GM23338 (cell line): ENCODE measurements at regions not wholly inside any gene's neighbourhood (a gene's known extent, or its start where the extent isn't known, plus 50 kb on each side); places are given as distances from the start of the nearest gene placed in this dataset.

ENCODE experiments used
- POLR2AphosphoS5 ChIP-seq: IDR thresholded peaks from 2 replicates; pipeline ENCODE4 v1.6.1; 2016; ENCODE audit warnings: antibody characterized with exemption, low read depth
- STAT1 ChIP-seq: IDR thresholded peaks from one replicate; pipeline ENCODE4 v1.6.1; 2016; ENCODE audit warnings: antibody characterized with exemption; ENCODE audit not compliant: unreplicated experiment
- TF ChIP-seq, protein P1 (sequence below), 2 experiments: fragments of 200-600 bp in 1 of 2; sonication (generic) in 1 of 2; conservative IDR thresholded peaks; 2 replicates each; pipeline versions ENCODE4 v1.5.1 to v1.6.1; 2016 to 2017; ENCODE audit warnings: antibody characterized with exemption in 2 of 2, low read depth in 2 of 2, mild to moderate bottlenecking in 2 of 2, moderate library complexity in 1 of 2
- TF ChIP-seq, protein P2 (sequence below): IDR thresholded peaks from 2 replicates; pipeline ENCODE4 v1.6.1; 2016; ENCODE audit warnings: antibody characterized with exemption

DNA sequence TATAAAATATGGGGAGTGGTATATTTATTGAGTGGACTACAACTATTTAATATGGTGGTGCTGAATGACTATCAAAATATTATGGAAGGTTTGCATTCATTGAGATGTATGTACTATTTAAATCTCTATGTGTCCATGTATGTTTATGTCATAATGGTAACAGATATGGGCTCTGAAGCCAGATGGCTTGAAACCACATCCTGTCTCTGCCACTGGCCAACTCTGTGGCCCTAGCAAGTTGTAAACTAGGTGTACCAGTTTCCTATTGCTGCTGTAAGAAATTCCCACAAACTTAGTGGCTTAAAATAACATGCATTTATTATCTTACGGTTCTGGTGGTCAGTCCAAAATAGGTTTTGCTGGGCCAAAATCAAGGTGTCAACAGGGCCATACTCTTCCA, 198.1 kb upstream of the NFE2L3 start:
- no peak for TF ChIP-seq STAT1
- TF ChIP-seq, protein P1, sequence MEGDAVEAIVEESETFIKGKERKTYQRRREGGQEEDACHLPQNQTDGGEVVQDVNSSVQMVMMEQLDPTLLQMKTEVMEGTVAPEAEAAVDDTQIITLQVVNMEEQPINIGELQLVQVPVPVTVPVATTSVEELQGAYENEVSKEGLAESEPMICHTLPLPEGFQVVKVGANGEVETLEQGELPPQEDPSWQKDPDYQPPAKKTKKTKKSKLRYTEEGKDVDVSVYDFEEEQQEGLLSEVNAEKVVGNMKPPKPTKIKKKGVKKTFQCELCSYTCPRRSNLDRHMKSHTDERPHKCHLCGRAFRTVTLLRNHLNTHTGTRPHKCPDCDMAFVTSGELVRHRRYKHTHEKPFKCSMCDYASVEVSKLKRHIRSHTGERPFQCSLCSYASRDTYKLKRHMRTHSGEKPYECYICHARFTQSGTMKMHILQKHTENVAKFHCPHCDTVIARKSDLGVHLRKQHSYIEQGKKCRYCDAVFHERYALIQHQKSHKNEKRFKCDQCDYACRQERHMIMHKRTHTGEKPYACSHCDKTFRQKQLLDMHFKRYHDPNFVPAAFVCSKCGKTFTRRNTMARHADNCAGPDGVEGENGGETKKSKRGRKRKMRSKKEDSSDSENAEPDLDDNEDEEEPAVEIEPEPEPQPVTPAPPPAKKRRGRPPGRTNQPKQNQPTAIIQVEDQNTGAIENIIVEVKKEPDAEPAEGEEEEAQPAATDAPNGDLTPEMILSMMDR (conservative IDR thresholded peaks at IDR 0.05; ENCODE audit: low read depth in 2 of 2), result no peak
- no peak for TF ChIP-seq POLR2AphosphoS5
- TF ChIP-seq, protein P2, sequence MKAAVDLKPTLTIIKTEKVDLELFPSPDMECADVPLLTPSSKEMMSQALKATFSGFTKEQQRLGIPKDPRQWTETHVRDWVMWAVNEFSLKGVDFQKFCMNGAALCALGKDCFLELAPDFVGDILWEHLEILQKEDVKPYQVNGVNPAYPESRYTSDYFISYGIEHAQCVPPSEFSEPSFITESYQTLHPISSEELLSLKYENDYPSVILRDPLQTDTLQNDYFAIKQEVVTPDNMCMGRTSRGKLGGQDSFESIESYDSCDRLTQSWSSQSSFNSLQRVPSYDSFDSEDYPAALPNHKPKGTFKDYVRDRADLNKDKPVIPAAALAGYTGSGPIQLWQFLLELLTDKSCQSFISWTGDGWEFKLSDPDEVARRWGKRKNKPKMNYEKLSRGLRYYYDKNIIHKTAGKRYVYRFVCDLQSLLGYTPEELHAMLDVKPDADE, result no peak
